Adrenal gland (tissue), 9 donors: ENCODE measurements at regions not wholly inside any gene's neighbourhood (a gene's known extent, or its start where the extent isn't known, plus 50 kb on each side); places are given as distances from the start of the nearest gene placed in this dataset.
A peak's percentile ranks its signal among the peaks of the same experiment; 100 is the strongest.

ENCODE experiments used
- DNase-seq, 7 donors: peaks; one replicate each; pipeline ENCODE4 v3.0.0-alpha.2; 2019 to 2020
- H3K27ac ChIP-seq, 5 donors: fragments of 200-600 bp; sonication (generic) in 4 of 5; 1 replicate in 3 of 5; 2 replicates in 2 of 5; pipeline versions ENCODE4 v1.5.1 to v1.8.0; 2016 to 2020; ENCODE audit warnings: mild to moderate bottlenecking in 1 of 5
- H3K27me3 ChIP-seq: fragments of 200-600 bp; 2 replicates; pipeline ENCODE4 v1.8.0; 2021
- H3K36me3 ChIP-seq, 2 donors: fragments of 200-600 bp; replicated peaks in 1 of 2; 1 replicate in 1 of 2; 2 replicates in 1 of 2; pipeline versions ENCODE4 v1.5.1 to v1.8.0; 2018 to 2022
- H3K4me1 ChIP-seq, 2 donors: fragments of 200-600 bp; replicated peaks in 1 of 2; 1 replicate in 1 of 2; 2 replicates in 1 of 2; pipeline versions ENCODE4 v1.5.1 to v1.8.0; 2018 to 2021
- H3K4me3 ChIP-seq, 4 donors: fragments of 200-600 bp; sonication (generic) in 3 of 4; one replicate each; pipeline ENCODE4 v1.5.1; 2016 to 2018
- H3K9me3 ChIP-seq, 3 donors: fragments of 200-600 bp; sonication (generic) in 1 of 3; replicated peaks in 1 of 3; 1 replicate in 2 of 3; 2 replicates in 1 of 3; pipeline versions ENCODE4 v1.5.1 to v1.8.0; 2016 to 2021
- POLR2A ChIP-seq, 2 donors: fragments of 450-650 bp; IDR thresholded peaks; one replicate each; pipeline ENCODE4 v1.6.1; 2017; ENCODE audit warnings: antibody characterized with exemption in 2 of 2, mild to moderate bottlenecking in 2 of 2, moderate library complexity in 1 of 2
- WGBS, 4 donors: extraction: QIAGEN DNeasy Blood & Tissue Kit in 2 of 4; methylation state at CpG; one replicate each; pipeline versions ENCODE4 v1.1.5 to v1.1.7; 2013 to 2017; 5-methylcytosine and 5-hydroxymethylcytosine counted together
- intact Hi-C, 2 donors: fragments of 100-400 bp; cut with DNase I; formaldehyde crosslinking; loops; one replicate each; pipeline versions ENCODE4 v1.14.1 to v1.15.0; 2022 to 2023
- TF ChIP-seq, protein P1 (sequence below), 6 experiments: fragments of 450-650 bp in 4 of 6; fragments of 200-600 bp in 2 of 6; sonication (generic) in 1 of 6; IDR thresholded peaks; 1 replicate in 5 of 6; 2 replicates in 1 of 6; pipeline versions ENCODE4 v1.5.1 to v1.8.0; 2016 to 2021; ENCODE audit warnings: antibody characterized with exemption in 6 of 6, mild to moderate bottlenecking in 2 of 6, moderate library complexity in 1 of 6
- donor health status: healthy with polysubstance abuse.
- donor health status: Bipolar disorder and iron deficiency.
- donor health status: DM: yes; HTN: yes; CAD: no.
- donor health status: DM: no; HTN: no; CAD: no.
- donor health status: DM: no; HTN: no; CAD: no.

DNA sequence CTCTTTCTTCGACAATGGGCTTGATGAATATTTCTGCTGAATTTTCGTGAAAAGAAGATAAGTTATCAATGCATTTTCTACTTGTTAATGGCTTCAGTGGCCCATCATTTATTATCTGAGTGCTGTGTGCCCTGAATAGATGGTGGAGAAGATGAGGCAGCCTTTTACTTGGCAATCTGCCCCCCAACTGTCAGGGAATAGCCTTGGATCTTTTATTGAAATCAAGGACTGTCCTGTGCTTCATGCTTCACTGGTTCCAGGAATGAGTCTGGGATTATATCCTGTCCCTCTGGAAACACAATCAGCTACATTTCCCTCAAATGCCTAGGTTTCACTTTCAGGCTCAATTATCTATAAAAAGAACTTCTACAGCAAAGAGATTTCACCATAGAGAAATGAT, 75.9 kb upstream of the NXPH1 start:
- DNase-seq = peak; percentile 45 to 76 (median 61)
- H3K4me3 ChIP-seq = peak overlapping the region in 1 of 4 donors; percentile 27
- H3K36me3 ChIP-seq = no peaks in the 10 kb centered on the region
- peak overlapping the region in 1 of 5 donors; percentile 59 for H3K27ac ChIP-seq
- peaks cover 0 to 22% of the 10 kb centered on the region in 2 donors for H3K4me1 ChIP-seq
- intact Hi-C loops = no loop called here
- H3K9me3 ChIP-seq = no peaks in the 10 kb centered on the region
- no peaks in the 10 kb centered on the region for H3K27me3 ChIP-seq
- WGBS, 4 donors = 21 to 38% (median 30%) methylated on average over 2 of the region's 2 CpGs
- no peak for TF ChIP-seq POLR2A (IDR thresholded peaks at IDR 0.05)
- TF ChIP-seq, protein P1, sequence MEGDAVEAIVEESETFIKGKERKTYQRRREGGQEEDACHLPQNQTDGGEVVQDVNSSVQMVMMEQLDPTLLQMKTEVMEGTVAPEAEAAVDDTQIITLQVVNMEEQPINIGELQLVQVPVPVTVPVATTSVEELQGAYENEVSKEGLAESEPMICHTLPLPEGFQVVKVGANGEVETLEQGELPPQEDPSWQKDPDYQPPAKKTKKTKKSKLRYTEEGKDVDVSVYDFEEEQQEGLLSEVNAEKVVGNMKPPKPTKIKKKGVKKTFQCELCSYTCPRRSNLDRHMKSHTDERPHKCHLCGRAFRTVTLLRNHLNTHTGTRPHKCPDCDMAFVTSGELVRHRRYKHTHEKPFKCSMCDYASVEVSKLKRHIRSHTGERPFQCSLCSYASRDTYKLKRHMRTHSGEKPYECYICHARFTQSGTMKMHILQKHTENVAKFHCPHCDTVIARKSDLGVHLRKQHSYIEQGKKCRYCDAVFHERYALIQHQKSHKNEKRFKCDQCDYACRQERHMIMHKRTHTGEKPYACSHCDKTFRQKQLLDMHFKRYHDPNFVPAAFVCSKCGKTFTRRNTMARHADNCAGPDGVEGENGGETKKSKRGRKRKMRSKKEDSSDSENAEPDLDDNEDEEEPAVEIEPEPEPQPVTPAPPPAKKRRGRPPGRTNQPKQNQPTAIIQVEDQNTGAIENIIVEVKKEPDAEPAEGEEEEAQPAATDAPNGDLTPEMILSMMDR (IDR thresholded peaks at IDR 0.05) = no peak

DNA sequence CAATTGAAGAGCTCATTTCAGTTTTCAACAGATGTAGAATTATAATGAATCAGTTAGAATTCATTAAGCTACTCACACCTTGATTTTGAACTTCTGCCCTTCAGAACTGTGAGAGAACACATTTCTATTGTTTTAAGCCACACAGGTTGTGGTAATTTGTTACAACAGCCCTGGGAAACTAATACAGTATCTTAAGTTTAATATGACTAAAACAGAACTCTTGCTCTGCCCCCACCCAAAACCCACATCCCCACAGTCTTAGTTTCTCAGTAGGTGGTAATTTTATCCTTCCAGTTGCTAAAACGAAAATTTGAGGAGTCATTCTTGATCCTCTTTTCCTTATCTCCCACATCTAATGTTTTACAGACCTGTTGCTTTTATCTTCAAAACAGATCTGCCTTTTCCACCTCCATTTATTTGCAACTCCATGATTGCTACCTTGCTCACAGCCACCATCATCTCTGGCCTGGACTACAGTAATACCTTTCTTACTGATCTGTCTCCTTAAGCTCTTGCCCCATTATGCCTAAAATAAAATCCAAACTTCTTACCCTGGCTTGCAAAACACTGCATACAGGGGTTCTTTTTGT, 72.8 kb upstream of the NXPH1 start:
- TF ChIP-seq, protein P1 (IDR thresholded peaks at IDR 0.05) = no peak
- TF ChIP-seq POLR2A (IDR thresholded peaks at IDR 0.05) = no peak
- no peaks in the 10 kb centered on the region for H3K36me3 ChIP-seq
- no peaks in the 10 kb centered on the region for H3K9me3 ChIP-seq
- no peak overlapping the region for H3K4me3 ChIP-seq
- 47 to 53% (median 50%) methylated on average over 1 of the region's 1 CpG for WGBS, 4 donors
- no peaks in the 10 kb centered on the region for H3K27me3 ChIP-seq
- H3K27ac ChIP-seq = no peak overlapping the region
- intact Hi-C loops = no loop called here
- H3K4me1 ChIP-seq = peaks cover 0 to 22% of the 10 kb centered on the region in 2 donors
- DNase-seq = no peak

DNA sequence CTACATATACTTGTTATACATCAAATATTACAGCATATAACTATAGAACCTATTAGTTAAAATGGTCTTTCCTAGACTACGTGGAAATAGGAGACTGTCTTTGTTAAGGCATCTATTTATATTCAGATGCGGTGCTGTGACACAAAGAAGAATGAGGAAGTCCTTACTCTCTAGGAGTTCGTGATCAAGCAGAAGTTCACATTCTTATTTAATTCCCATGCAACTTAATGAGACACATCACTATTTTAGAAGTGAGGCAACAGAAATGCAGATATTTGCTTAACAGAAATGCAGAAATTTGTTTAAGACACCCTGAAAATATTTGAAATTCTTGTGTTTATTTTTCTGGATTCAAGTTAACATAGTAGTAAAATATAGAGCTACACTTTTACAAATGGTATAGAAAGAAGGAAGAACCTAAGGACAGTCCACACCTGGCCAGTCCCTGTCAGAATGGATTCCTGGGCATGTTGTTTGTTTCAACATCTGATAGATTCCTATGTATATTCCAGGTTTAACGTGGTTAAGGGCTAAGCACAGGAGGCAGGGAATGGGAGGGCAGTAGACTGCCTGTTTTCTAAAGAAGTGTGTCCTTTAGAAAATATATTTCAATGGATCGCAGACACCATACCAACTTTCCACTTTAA, 70.6 kb upstream of the NXPH1 start:
- WGBS, 4 donors = 58 to 69% (median 63%) methylated on average over 5 of the region's 5 CpGs
- H3K4me1 ChIP-seq = peaks cover 0 to 10% of the 10 kb centered on the region in 2 donors
- intact Hi-C loops = no loop called here
- no peak overlapping the region for H3K4me3 ChIP-seq
- TF ChIP-seq, protein P1 (IDR thresholded peaks at IDR 0.05) = no peak
- no peak for TF ChIP-seq POLR2A (IDR thresholded peaks at IDR 0.05)
- no peak for DNase-seq
- H3K36me3 ChIP-seq = no peaks in the 10 kb centered on the region
- no peaks in the 10 kb centered on the region for H3K9me3 ChIP-seq
- no peaks in the 10 kb centered on the region for H3K27me3 ChIP-seq
- H3K27ac ChIP-seq = no peak overlapping the region

DNA sequence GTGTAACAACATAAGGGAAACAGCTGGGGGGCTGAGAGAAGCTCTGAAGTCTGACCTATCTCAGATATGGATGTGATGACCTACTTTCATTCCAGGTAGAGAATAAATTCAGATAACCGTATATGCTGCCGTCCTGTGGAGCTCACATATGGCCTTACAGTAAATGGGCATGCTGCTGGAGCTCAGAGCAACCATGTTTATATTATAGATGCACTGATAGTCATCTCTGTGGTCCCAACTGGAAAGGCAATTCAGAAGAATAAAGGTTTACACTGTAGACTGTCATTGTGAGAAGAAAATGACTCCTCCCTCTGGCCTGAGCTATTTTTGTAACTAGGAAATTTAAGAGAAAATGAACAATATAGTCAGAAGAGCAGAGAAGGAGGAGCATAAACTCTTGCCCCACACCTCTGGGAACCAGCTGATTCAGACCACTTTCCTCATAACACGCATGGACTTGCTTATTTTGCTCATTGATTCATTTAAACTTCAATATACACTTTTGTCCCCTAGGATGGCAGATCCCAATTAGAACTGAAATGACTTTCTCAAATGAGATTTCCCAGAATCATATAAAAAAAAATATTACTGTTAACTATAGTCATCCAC, 69.9 kb upstream of the NXPH1 start:
- peaks cover 0 to 7% of the 10 kb centered on the region in 2 donors for H3K4me1 ChIP-seq
- intact Hi-C loops = no loop called here
- no peaks in the 10 kb centered on the region for H3K27me3 ChIP-seq
- no peak for DNase-seq
- H3K36me3 ChIP-seq = no peaks in the 10 kb centered on the region
- no peak for TF ChIP-seq POLR2A (IDR thresholded peaks at IDR 0.05)
- TF ChIP-seq, protein P1 (IDR thresholded peaks at IDR 0.05) = no peak
- 78 to 86% (median 82%) methylated on average over 3 of the region's 3 CpGs for WGBS, 4 donors
- no peak overlapping the region for H3K27ac ChIP-seq
- no peak overlapping the region for H3K4me3 ChIP-seq
- H3K9me3 ChIP-seq = no peaks in the 10 kb centered on the region
